Prostate gland (tissue), 2 donors: ENCODE measurements at regions not wholly inside any gene's neighbourhood (a gene's known extent, or its start where the extent isn't known, plus 50 kb on each side); places are given as distances from the start of the nearest gene placed in this dataset.
"Not testable (repeated sequence)": the region's sequence is repeated elsewhere in the genome, so short reads cannot be mapped to it uniquely, and the experiment has no call there.

Source experiments
- DNase-seq: peaks from one replicate; pipeline ENCODE4 v3.0.0-alpha.2; 2019; ENCODE audit warnings: low spot score
- H3K27ac ChIP-seq, 2 donors: fragments of 200-600 bp; sonication (generic); 2 replicates each; pipeline ENCODE4 v1.5.1; 2017 to 2019
- H3K27me3 ChIP-seq: fragments of 200-600 bp; sonication (generic); replicated peaks from 2 replicates; pipeline ENCODE4 v1.5.1; 2019; ENCODE audit not compliant: insufficient read depth
- H3K36me3 ChIP-seq, 2 donors: fragments of 200-600 bp; sonication (generic); 1 replicate in 1 of 2; 2 replicates in 1 of 2; pipeline versions ENCODE4 v1.5.1 to v1.8.1; 2017 to 2019
- H3K4me1 ChIP-seq: fragments of 200-600 bp; sonication (generic); replicated peaks from 2 replicates; pipeline ENCODE4 v1.5.1; 2019
- H3K4me3 ChIP-seq, 2 donors: fragments of 200-600 bp; sonication (generic); 2 replicates each; pipeline ENCODE4 v1.5.1; 2017 to 2019
- H3K9me3 ChIP-seq: fragments of 200-600 bp; sonication (generic); 2 replicates; pipeline ENCODE4 v1.5.1; 2017
- CTCF ChIP-seq, 4 experiments: fragments of 200-600 bp in 2 of 4; fragments of 450-650 bp in 2 of 4; sonication (generic) in 2 of 4; IDR thresholded peaks; 1 replicate in 3 of 4; 2 replicates in 1 of 4; pipeline ENCODE4 v1.5.1; 2016 to 2019; ENCODE audit warnings: antibody characterized with exemption in 4 of 4, mild to moderate bottlenecking in 2 of 4, moderate library complexity in 2 of 4
- POLR2A ChIP-seq: fragments of 450-650 bp; IDR thresholded peaks from one replicate; pipeline ENCODE4 v1.6.1; 2016; ENCODE audit warnings: antibody characterized with exemption, mild to moderate bottlenecking
- POLR2AphosphoS5 ChIP-seq: sonication (generic); formaldehyde crosslinking; IDR thresholded peaks from one replicate; pipeline ENCODE4 v1.6.1; 2017; ENCODE audit warnings: antibody characterized with exemption
- WGBS: methylation state at CpG from one replicate; pipeline ENCODE4 v1.1.5; 2018; 5-methylcytosine and 5-hydroxymethylcytosine counted together
- intact Hi-C: fragments of 100-400 bp; cut with DNase I; formaldehyde crosslinking; loops from one replicate; pipeline ENCODE4 v1.14.2; 2022

- no peaks in the 10 kb centered on the region for H3K36me3 ChIP-seq
- no peaks in the 10 kb centered on the region for H3K4me1 ChIP-seq
- 84% methylated on average over 6 of the region's 6 CpGs for WGBS
- TF ChIP-seq POLR2AphosphoS5 (no peak), CTCF (IDR thresholded peaks at IDR 0.05) (no peak)
- no peaks in the 10 kb centered on the region for H3K9me3 ChIP-seq
- H3K27ac ChIP-seq: no peak overlapping the region
- no peaks in the 10 kb centered on the region for H3K27me3 ChIP-seq
- H3K4me3 ChIP-seq: no peak overlapping the region
- intact Hi-C loops: no loop called here
- no peak for DNase-seq
These were observed 126.7 kb upstream of the MRI1 start for GRCh38 chr19:13637664-13638063.

GRCh38 chr19:13634658-13635057, 128.4 kb upstream of the CACNA1A start:
- Histone ChIP-seq H3K4me3 (no peak overlapping the region), H3K36me3 (no peaks in the 10 kb centered on the region), H3K27me3 (no peaks in the 10 kb centered on the region), H3K9me3 (no peaks in the 10 kb centered on the region), H3K4me1 (no peaks in the 10 kb centered on the region), H3K27ac (no peak overlapping the region)
- no peak for DNase-seq
- no peak for TF ChIP-seq CTCF (IDR thresholded peaks at IDR 0.05)
- no peak for TF ChIP-seq POLR2A
- no peak for TF ChIP-seq POLR2AphosphoS5
- WGBS: 70% methylated on average over 6 of the region's 6 CpGs
- intact Hi-C loops: no loop called here

GRCh38 chr19:13633522-13633922, 127.2 kb upstream of the CACNA1A start:
- intact Hi-C loops: no loop called here
- H3K4me3 ChIP-seq: no peak overlapping the region
- DNase-seq: no peak
- 30% methylated on average over 1 of the region's 1 CpG for WGBS
- no peaks in the 10 kb centered on the region for H3K9me3 ChIP-seq
- H3K27ac ChIP-seq: no peak overlapping the region
- no peaks in the 10 kb centered on the region for H3K27me3 ChIP-seq
- TF ChIP-seq CTCF (IDR thresholded peaks at IDR 0.05) (no peak), POLR2A (no peak)
- no peaks in the 10 kb centered on the region for H3K36me3 ChIP-seq
- no peaks in the 10 kb centered on the region for H3K4me1 ChIP-seq

GRCh38 chr19:13633109-13633508, 126.8 kb upstream of the CACNA1A start:
- no peaks in the 10 kb centered on the region for H3K36me3 ChIP-seq
- H3K27ac ChIP-seq: no peak overlapping the region
- H3K4me3 ChIP-seq: no peak overlapping the region
- 5% methylated on average over 6 of the region's 6 CpGs for WGBS
- H3K9me3 ChIP-seq: no peaks in the 10 kb centered on the region
- intact Hi-C loops: no loop called here
- H3K4me1 ChIP-seq: no peaks in the 10 kb centered on the region
- H3K27me3 ChIP-seq: no peaks in the 10 kb centered on the region
- TF ChIP-seq POLR2A (no peak), CTCF (IDR thresholded peaks at IDR 0.05) (no peak), POLR2AphosphoS5 (no peak)
- DNase-seq: no peak

- H3K4me1 ChIP-seq, H3K4me3 ChIP-seq, H3K27me3 ChIP-seq, H3K27ac ChIP-seq, H3K9me3 ChIP-seq, H3K36me3 ChIP-seq, DNase-seq, intact Hi-C loops: not testable (repeated sequence)
- WGBS: 90% methylated on average over 7 of the region's 7 CpGs
These were observed 125.9 kb upstream of the CACNA1A start for GRCh38 chr19:13632164-13632563.
